ENCODE measurements at regions not wholly inside any gene's neighbourhood (a gene's known extent, or its start where the extent isn't known, plus 50 kb on each side); places are given as distances from the start of the nearest gene placed in this dataset.
"Not testable (repeated sequence)": the region's sequence is repeated elsewhere in the genome, so short reads cannot be mapped to it uniquely, and the experiment has no call there.

GRCh38 chr10:2546894-2547293, 520.5 kb upstream of the PFKP start:
- TF ChIP-seq CTCF (conservative IDR thresholded peaks at IDR 0.05; ENCODE audit: low read length); EZH2phosphoT487 (IDR thresholded peaks at IDR 0.05; ENCODE audit: borderline replicate concordance, low read depth, low read length): not testable (repeated sequence)
